ENCODE measurements at regions not wholly inside any gene's neighbourhood (a gene's known extent, or its start where the extent isn't known, plus 50 kb on each side); places are given as distances from the start of the nearest gene placed in this dataset.
"Not testable (repeated sequence)": the region's sequence is repeated elsewhere in the genome, so short reads cannot be mapped to it uniquely, and the experiment has no call there.

DNA sequence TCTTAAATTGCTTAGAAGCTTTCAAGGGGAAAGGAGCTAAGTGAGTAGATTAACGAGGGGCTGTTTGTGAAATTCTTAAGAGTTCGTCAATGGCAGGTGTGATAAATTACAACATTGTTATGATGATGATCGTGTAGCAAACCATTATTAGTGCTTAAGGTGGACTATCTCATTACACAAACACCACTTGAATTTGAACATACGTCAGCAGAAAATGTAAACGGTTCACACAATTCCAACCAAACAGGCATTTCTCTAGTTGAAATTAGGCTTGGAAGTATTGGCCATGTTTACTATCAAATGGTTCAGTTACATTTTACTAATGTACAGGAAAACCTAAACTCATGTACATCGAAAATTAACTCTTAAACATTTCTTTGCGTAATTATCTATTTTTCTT is 102.8 kb downstream of the PYDC2 start:
- Mint-ChIP-seq H3K4me3 (no peak overlapping the region), H3K9me3 (peaks cover 3% of the 10 kb centered on the region), H3K27me3 (ENCODE audit: low read depth) (no peaks in the 10 kb centered on the region), H3K36me3 (ENCODE audit: low read depth) (no peaks in the 10 kb centered on the region), H3K27ac (ENCODE audit: unreplicated experiment) (no peak overlapping the region), H3K4me1 (no peaks in the 10 kb centered on the region)
- no peak for DNase-seq (ENCODE audit: low read depth, low spot score)
- TF ChIP-seq, protein P1, sequence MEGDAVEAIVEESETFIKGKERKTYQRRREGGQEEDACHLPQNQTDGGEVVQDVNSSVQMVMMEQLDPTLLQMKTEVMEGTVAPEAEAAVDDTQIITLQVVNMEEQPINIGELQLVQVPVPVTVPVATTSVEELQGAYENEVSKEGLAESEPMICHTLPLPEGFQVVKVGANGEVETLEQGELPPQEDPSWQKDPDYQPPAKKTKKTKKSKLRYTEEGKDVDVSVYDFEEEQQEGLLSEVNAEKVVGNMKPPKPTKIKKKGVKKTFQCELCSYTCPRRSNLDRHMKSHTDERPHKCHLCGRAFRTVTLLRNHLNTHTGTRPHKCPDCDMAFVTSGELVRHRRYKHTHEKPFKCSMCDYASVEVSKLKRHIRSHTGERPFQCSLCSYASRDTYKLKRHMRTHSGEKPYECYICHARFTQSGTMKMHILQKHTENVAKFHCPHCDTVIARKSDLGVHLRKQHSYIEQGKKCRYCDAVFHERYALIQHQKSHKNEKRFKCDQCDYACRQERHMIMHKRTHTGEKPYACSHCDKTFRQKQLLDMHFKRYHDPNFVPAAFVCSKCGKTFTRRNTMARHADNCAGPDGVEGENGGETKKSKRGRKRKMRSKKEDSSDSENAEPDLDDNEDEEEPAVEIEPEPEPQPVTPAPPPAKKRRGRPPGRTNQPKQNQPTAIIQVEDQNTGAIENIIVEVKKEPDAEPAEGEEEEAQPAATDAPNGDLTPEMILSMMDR (conservative IDR thresholded peaks at IDR 0.05): no peak

DNA sequence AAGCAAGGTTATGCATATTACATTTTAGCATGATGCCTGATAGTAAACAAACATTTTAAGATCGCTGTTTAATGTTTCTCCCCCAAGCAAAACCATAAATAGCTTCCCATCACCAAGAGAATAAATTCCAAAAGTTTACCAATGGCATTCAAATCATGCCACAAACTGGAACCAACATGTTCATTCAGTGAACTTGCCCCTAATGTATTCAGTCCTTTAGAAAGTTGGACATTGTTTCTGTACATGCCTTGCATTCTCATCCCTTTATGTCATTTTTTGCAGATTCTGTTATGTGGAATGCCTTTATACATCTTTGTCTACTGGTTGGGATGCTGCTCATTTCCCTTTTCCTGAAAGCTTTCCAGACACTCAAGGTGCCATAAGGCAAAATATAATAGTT is 105.5 kb downstream of the PYDC2 start:
- Mint-ChIP-seq H3K27ac (ENCODE audit: unreplicated experiment) (no peak overlapping the region), H3K4me1 (no peaks in the 10 kb centered on the region), H3K9me3 (peaks cover 3% of the 10 kb centered on the region), H3K36me3 (ENCODE audit: low read depth) (no peaks in the 10 kb centered on the region), H3K27me3 (ENCODE audit: low read depth) (no peaks in the 10 kb centered on the region), H3K4me3 (no peak overlapping the region)
- no peak for DNase-seq (ENCODE audit: low read depth, low spot score)
- TF ChIP-seq, protein P1 (conservative IDR thresholded peaks at IDR 0.05): no peak

DNA sequence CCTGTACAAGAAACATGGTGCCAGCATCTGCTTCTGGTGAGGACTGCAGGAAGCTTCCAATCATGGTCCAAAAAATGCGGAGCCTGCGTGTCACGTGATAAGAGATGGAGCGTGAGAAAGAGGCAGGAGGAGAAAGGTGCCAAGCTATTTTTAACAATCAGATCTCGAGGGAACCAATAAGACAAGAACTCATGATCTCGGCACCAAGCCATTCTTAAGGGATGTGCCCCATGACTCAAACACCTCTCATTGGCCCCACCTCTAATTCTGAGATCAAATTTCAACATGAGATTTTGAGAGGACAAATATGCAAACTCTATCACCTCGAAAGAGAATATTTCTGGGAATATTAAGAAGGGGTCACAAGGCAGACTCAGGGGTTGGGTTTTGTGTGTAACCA is 107.2 kb downstream of the PYDC2 start:
- Mint-ChIP-seq H3K36me3 (ENCODE audit: low read depth) (no peaks in the 10 kb centered on the region), H3K27ac (ENCODE audit: unreplicated experiment) (no peak overlapping the region), H3K27me3 (ENCODE audit: low read depth) (no peaks in the 10 kb centered on the region), H3K4me3 (no peak overlapping the region), H3K9me3 (peaks cover 3% of the 10 kb centered on the region), H3K4me1 (no peaks in the 10 kb centered on the region)
- DNase-seq (ENCODE audit: low read depth, low spot score): no peak
- TF ChIP-seq, protein P1 (conservative IDR thresholded peaks at IDR 0.05): no peak

DNA sequence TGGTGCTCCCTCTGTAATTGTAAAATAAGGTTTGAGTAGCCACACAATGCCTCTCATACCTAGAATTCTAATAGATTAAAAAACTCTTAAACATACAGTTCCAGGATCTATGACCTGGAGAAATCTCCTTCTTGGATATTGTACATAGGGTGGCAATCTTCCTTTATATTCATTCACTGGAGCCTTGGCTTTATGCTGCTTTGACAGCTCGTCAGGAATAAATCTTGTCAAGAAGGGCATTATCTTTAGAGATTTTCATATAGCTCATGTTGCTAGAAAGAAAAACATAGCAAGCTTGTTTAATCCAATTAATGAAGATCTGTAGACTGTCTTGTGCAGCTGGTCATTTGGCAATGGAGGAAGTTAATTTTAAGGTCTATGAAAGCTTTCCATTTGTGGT is 131.1 kb downstream of the PYDC2 start:
- Mint-ChIP-seq H3K27ac (ENCODE audit: unreplicated experiment) (no peak overlapping the region), H3K27me3 (ENCODE audit: low read depth) (no peaks in the 10 kb centered on the region), H3K36me3 (ENCODE audit: low read depth) (no peaks in the 10 kb centered on the region), H3K4me1 (no peaks in the 10 kb centered on the region), H3K4me3 (no peak overlapping the region), H3K9me3 (no peaks in the 10 kb centered on the region)
- TF ChIP-seq, protein P1 (conservative IDR thresholded peaks at IDR 0.05): no peak
- no peak for DNase-seq (ENCODE audit: low read depth, low spot score)

DNA sequence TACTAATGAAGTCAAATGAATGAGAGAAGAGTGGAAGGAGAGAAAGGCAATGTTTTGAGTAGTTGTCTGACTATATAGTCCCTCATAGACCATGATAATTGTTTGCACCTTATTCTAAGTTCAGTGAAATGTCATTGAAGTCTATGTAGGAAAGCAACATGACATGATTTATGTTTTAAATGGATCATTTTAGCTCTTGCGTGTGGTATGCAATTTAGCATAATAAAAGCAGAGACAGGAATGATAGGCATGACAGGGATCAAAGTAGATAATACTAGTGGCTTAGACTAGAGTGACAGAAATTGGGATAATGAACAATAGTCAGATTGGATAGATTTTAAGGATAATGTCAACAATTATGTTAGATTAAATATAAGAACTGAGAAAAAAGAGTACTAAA is 132.5 kb downstream of the PYDC2 start:
- Mint-ChIP-seq H3K4me1 (no peaks in the 10 kb centered on the region), H3K4me3 (no peak overlapping the region), H3K27me3 (ENCODE audit: low read depth) (no peaks in the 10 kb centered on the region), H3K27ac (ENCODE audit: unreplicated experiment) (no peak overlapping the region), H3K9me3 (no peaks in the 10 kb centered on the region), H3K36me3 (ENCODE audit: low read depth) (no peaks in the 10 kb centered on the region)
- DNase-seq (ENCODE audit: low read depth, low spot score): no peak
- TF ChIP-seq, protein P1 (conservative IDR thresholded peaks at IDR 0.05): no peak

DNA sequence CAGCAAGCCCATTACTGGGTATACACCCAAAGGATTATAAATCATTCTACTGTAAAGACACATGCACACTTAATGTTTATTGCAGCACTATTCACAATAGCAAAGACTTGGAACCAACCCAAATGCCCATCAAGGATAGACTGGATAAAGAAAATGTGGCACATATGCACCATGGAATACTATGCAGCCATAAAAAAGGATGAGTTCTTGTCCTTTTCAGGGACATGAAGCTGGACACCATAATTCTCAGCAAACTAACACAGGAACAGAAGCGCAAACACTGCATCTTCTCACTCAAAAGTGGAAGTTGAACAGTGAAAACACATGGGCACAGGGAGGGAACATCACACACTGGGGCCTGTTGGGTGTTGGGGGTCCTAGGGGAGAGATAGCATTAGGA is 154.5 kb downstream of the PYDC2 start:
- not testable (repeated sequence) for H3K27ac Mint-ChIP-seq (ENCODE audit: unreplicated experiment); H3K4me3 Mint-ChIP-seq; H3K36me3 Mint-ChIP-seq (ENCODE audit: low read depth); DNase-seq (ENCODE audit: low read depth, low spot score); H3K27me3 Mint-ChIP-seq (ENCODE audit: low read depth); H3K9me3 Mint-ChIP-seq; H3K4me1 Mint-ChIP-seq
